ENCODE measurements at regions not wholly inside any gene's neighbourhood (a gene's known extent, or its start where the extent isn't known, plus 50 kb on each side); places are given as distances from the start of the nearest gene placed in this dataset.
"Not testable (repeated sequence)": the region's sequence is repeated elsewhere in the genome, so short reads cannot be mapped to it uniquely, and the experiment has no call there.

GRCh38 chr9:12441080-12441479, 252.1 kb upstream of the TYRP1 start:
- TF ChIP-seq CTCF, POLR2A (IDR thresholded peaks at IDR 0.05): not testable (repeated sequence)
